ENCODE measurements at regions not wholly inside any gene's neighbourhood (a gene's known extent, or its start where the extent isn't known, plus 50 kb on each side); places are given as distances from the start of the nearest gene placed in this dataset.

DNA sequence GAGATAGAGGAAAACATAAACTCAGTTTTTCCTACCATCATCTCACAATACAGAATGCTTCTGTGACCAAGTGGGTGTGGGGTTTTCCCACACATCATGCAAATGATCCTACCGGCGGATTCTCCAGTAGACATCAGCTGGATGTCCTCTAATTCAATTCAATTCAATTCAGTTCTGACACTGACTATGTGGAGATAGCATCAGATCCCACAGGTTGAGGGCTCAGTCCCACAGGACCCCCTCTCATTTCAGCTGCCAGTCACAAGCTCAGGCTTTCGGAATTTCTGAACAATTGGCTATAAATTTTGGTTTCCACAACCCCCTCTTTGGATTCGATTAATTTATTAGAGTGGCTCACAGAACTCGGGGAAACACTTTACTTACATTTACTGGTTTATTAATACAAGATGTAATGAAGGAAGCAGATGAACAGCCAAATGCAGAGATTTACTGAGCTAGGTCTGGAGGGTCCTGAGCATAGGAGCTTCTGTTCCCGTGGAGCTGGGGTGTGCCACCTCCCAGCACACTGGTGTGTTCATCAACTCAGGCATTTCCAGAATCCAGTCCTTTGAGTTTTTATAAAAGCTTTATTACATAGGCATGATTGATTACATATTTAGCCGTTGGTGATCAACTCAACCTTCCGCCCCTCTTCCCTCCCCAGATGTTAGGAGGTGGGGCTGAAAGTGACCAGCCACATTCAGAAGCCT is 350.1 kb downstream of the MYCN start:
- no peaks in the 10 kb centered on the region for H3K36me3 Mint-ChIP-seq (ENCODE audit: low read depth)
- no peak overlapping the region for H3K4me3 Mint-ChIP-seq

GRCh38 chr2:16288371-16289112 is 348.2 kb downstream of the MYCN start:
- no peaks in the 10 kb centered on the region for H3K36me3 Mint-ChIP-seq (ENCODE audit: low read depth)
- peaks cover 10% of the 10 kb centered on the region for H3K4me1 Mint-ChIP-seq
- no peaks in the 10 kb centered on the region for H3K27me3 Mint-ChIP-seq (ENCODE audit: low read depth)
- TF ChIP-seq CTCF (conservative IDR thresholded peaks at IDR 0.05): no peak
- no peaks in the 10 kb centered on the region for H3K9me3 Mint-ChIP-seq
- no peak overlapping the region for H3K27ac Mint-ChIP-seq (ENCODE audit: unreplicated experiment)
- DNase-seq (ENCODE audit: low read depth, low spot score): no peak
- no peak overlapping the region for H3K4me3 Mint-ChIP-seq

More for the DNA sequence above, 350.1 kb downstream of the MYCN start:
- peaks cover 24% of the 10 kb centered on the region for H3K4me1 Mint-ChIP-seq
- H3K9me3 Mint-ChIP-seq: no peaks in the 10 kb centered on the region
- no peaks in the 10 kb centered on the region for H3K27me3 Mint-ChIP-seq (ENCODE audit: low read depth)
- TF ChIP-seq CTCF (conservative IDR thresholded peaks at IDR 0.05): no peak
- no peak for DNase-seq (ENCODE audit: low read depth, low spot score)
- H3K27ac Mint-ChIP-seq (ENCODE audit: unreplicated experiment): no peak overlapping the region

DNA sequence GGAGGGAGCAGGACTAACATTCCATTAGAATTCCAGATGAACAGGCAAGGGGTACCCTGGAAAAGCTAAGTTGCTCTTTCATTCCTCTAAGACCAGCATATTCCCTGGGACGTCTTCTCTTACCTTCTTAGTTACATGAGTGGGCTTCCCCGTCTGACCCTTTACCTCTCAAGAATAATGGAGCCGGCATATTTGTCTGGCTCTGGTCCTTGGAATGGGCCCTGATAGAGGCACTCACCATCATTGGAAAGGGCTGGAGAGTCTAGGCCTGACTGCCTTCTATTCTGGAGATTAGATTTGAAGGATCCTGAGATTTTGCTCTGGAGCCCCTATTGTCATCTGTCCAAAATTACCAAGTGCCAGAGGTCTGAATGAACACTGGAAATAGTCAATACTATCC is 347.5 kb downstream of the MYCN start:
- H3K36me3 Mint-ChIP-seq (ENCODE audit: low read depth): no peaks in the 10 kb centered on the region
- no peak for DNase-seq (ENCODE audit: low read depth, low spot score)
- H3K4me1 Mint-ChIP-seq: peaks cover 3% of the 10 kb centered on the region
- no peak overlapping the region for H3K4me3 Mint-ChIP-seq
- no peak overlapping the region for H3K27ac Mint-ChIP-seq (ENCODE audit: unreplicated experiment)
- TF ChIP-seq CTCF (conservative IDR thresholded peaks at IDR 0.05): no peak
- no peaks in the 10 kb centered on the region for H3K9me3 Mint-ChIP-seq
- H3K27me3 Mint-ChIP-seq (ENCODE audit: low read depth): no peaks in the 10 kb centered on the region

DNA sequence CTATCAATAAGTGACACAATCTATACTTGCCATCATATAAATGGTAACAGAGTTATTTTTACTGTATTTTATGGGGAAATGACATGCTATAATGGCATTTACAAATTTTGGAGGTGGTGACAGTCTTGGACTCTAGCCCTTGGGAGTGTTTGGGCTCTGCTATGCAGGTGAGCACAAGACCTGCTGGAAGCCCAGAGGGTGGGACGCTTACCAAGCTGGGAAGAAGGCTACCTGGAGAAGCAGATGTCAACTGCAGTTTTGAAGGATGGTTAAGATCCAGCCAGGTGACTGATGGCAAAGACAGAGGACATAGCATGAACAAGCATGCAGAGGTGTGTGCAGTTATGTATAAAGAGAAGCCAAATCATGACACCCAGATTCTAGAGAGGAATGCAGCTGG is 346.9 kb downstream of the MYCN start:
- TF ChIP-seq CTCF (conservative IDR thresholded peaks at IDR 0.05): no peak
- Mint-ChIP-seq H3K36me3 (ENCODE audit: low read depth) (no peaks in the 10 kb centered on the region), H3K9me3 (no peaks in the 10 kb centered on the region), H3K27me3 (ENCODE audit: low read depth) (no peaks in the 10 kb centered on the region), H3K4me3 (no peak overlapping the region), H3K4me1 (peaks cover 3% of the 10 kb centered on the region), H3K27ac (ENCODE audit: unreplicated experiment) (no peak overlapping the region)
- no peak for DNase-seq (ENCODE audit: low read depth, low spot score)

GRCh38 chr2:16285813-16286510 is 345.6 kb downstream of the MYCN start:
- Mint-ChIP-seq H3K4me3 (no peak overlapping the region), H3K4me1 (peaks cover 9% of the 10 kb centered on the region), H3K27ac (ENCODE audit: unreplicated experiment) (no peak overlapping the region), H3K9me3 (no peaks in the 10 kb centered on the region), H3K27me3 (ENCODE audit: low read depth) (no peaks in the 10 kb centered on the region), H3K36me3 (ENCODE audit: low read depth) (no peaks in the 10 kb centered on the region)
- TF ChIP-seq CTCF (conservative IDR thresholded peaks at IDR 0.05): no peak
- DNase-seq (ENCODE audit: low read depth, low spot score): no peak

Data from neural crest cell (in vitro differentiated cells).